SJCRH30 (cell line): ENCODE measurements at regions not wholly inside any gene's neighbourhood (a gene's known extent, or its start where the extent isn't known, plus 50 kb on each side); places are given as distances from the start of the nearest gene placed in this dataset.
"Not testable (repeated sequence)": the region's sequence is repeated elsewhere in the genome, so short reads cannot be mapped to it uniquely, and the experiment has no call there.

Source experiments
- DNase-seq, 2 experiments: peaks; one replicate each; pipeline ENCODE4 v3.0.0-alpha.2; 2015 to 2020
- H3K27ac ChIP-seq: fragments of 250-450 bp; sonication (Bioruptor Pico); 2 replicates; pipeline ENCODE4 v1.5.1; 2020; ENCODE audit warnings: mild to moderate bottlenecking, moderate library complexity
- H3K27me3 ChIP-seq: fragments of 250-450 bp; sonication (Bioruptor Pico); 2 replicates; pipeline ENCODE4 v1.5.1; 2020; ENCODE audit warnings: mild to moderate bottlenecking, moderate library complexity
- H3K36me3 ChIP-seq: fragments of 250-450 bp; sonication (Bioruptor Pico); 2 replicates; pipeline ENCODE4 v1.5.1; 2020; ENCODE audit warnings: mild to moderate bottlenecking, moderate library complexity
- H3K4me1 ChIP-seq: fragments of 250-450 bp; sonication (Bioruptor Pico); 2 replicates; pipeline ENCODE4 v1.5.1; 2020; ENCODE audit warnings: mild to moderate bottlenecking, moderate library complexity
- H3K4me3 ChIP-seq: fragments of 250-450 bp; sonication (Bioruptor Pico); 2 replicates; pipeline ENCODE4 v1.5.1; 2020; ENCODE audit warnings: mild to moderate bottlenecking, moderate library complexity
- H3K9me3 ChIP-seq: fragments of 250-450 bp; sonication (Bioruptor Pico); replicated peaks from 2 replicates; pipeline ENCODE4 v1.5.1; 2020; ENCODE audit warnings: mild to moderate bottlenecking, moderate library complexity

DNA sequence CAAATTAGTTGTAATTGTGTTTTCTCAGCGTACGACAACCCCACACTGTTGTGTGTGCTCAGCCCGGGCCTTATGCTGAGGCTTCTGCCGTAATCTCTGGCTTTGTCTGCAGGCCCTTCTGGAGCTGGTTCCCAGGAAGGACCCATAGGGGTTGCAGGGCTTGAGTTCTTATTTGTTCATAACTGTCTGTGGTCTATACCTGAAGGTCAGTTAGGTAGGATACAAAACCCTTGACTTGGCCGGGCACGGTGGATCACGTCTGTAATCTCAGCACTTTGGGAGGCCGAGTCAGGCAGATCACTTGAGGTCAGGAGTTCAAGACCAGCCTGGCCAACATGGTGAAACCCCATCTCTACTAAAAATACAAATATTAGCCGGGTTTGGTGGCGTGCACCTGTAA lies 1010.2 kb downstream of the BRD1 start:
- not testable (repeated sequence) for H3K36me3 ChIP-seq, H3K4me1 ChIP-seq, DNase-seq, H3K27me3 ChIP-seq, H3K9me3 ChIP-seq, H3K27ac ChIP-seq, H3K4me3 ChIP-seq

DNA sequence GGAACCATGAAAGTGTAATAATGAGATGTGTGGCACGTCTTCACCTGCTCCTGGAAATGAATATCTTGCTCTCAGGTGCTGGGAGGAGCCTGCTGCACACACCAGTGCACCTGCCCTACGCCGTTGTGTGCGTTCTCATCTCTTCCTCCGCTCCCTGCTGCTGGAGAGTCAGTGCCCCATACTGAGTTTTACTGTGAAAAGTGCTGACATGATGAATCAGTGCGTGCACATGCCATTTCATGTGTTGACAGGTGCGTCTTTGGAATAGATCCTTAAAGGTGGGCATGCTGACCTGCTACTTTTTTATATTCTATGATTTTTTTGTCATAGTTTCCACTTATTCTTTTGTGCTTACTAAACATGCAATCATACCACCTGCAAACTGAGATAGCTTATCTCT lies 1015.8 kb downstream of the BRD1 start:
- Histone ChIP-seq H3K4me3 (no peak overlapping the region), H3K27ac (no peak overlapping the region), H3K27me3 (peaks cover 12% of the 10 kb centered on the region; the same call in 1 of the 2 replicates), H3K9me3 (no peaks in the 10 kb centered on the region), H3K4me1 (no peaks in the 10 kb centered on the region), H3K36me3 (no peaks in the 10 kb centered on the region)
- DNase-seq, result no peak

DNA sequence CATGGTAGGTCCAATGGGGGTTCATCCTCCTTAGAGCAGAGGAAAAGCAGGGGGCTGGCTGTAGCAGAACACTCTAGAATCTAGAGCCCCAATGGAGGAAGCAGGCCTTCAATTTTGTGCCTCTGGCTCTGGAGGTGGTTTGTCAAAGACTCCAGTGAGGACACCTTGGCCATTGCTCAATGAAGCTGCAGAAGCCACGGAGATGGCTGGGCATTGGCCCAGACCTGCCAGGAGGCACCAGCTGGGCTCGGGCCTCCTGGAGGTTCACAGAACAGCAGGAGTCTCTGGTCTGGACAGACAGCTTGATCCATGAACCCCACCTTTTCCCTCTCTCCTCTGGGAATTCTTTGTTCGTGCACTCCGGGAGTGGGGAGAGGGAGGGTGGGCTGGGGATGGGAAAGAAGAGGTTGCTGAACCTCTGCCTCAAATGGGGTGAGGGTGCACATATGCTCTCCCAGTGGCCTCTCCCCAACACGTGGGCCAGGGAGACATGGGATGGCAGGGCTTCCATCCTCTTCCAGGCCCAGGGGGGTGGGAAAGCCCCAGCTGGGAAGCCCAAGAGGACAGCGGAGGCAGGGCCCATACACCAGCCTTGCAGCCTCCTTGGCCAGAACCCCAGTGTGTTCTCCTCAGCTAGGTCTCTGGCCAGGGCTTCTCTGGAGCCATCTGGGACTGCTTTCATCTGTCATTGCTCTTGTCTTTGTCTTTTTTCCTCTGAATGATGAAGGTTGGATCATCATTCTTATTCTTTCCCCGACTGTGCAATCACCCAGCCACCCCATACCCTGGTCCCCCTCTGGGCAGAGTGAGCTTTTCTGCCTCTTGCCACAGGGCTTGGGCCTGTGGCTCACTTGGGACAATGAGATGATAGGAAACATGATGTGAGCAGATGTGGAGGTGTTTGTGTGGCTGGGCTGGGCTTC lies 1019.4 kb downstream of the BRD1 start:
- no peak for DNase-seq
- Histone ChIP-seq H3K27ac (no peak overlapping the region), H3K9me3 (no peaks in the 10 kb centered on the region), H3K4me1 (no peaks in the 10 kb centered on the region), H3K27me3 (peaks cover 42% of the 10 kb centered on the region), H3K4me3 (no peak overlapping the region), H3K36me3 (no peaks in the 10 kb centered on the region)

DNA sequence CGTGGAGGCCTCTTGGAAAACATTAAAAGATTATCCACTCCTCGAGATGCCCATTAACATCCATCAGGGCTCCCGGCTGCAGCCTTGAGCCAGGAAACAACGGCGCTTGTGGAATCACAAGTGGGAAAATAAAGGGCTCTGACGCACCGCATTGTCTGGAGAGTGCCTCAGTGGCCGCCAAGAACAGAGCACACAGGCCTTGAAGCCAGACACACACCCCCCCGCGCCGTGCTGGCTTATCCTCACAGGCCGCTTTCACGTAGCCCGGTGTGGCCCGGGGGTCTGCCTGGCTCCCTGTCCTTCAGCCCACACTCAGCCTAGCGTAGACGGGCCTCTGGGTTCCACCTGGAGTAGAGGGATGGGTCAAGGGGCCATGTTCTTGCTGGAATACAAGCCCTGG lies 1020.5 kb downstream of the BRD1 start:
- peaks cover 45% of the 10 kb centered on the region for H3K27me3 ChIP-seq
- no peaks in the 10 kb centered on the region for H3K4me1 ChIP-seq
- DNase-seq, result no peak
- H3K36me3 ChIP-seq, result no peaks in the 10 kb centered on the region
- no peak overlapping the region for H3K4me3 ChIP-seq
- H3K9me3 ChIP-seq, result no peaks in the 10 kb centered on the region
- H3K27ac ChIP-seq, result no peak overlapping the region

GRCh38 chr22:48806227-48806781 lies 1021.4 kb downstream of the BRD1 start:
- no peak overlapping the region for H3K27ac ChIP-seq
- H3K4me3 ChIP-seq, result no peak overlapping the region
- peaks cover 45% of the 10 kb centered on the region for H3K27me3 ChIP-seq
- H3K4me1 ChIP-seq, result no peaks in the 10 kb centered on the region
- H3K9me3 ChIP-seq, result no peaks in the 10 kb centered on the region
- no peak for DNase-seq
- H3K36me3 ChIP-seq, result no peaks in the 10 kb centered on the region

GRCh38 chr22:48805516-48805915 lies 1022.2 kb downstream of the BRD1 start:
- Histone ChIP-seq H3K4me3 (no peak overlapping the region), H3K36me3 (no peaks in the 10 kb centered on the region), H3K4me1 (no peaks in the 10 kb centered on the region), H3K27ac (no peak overlapping the region), H3K9me3 (no peaks in the 10 kb centered on the region), H3K27me3 (peaks cover 48% of the 10 kb centered on the region)
- no peak for DNase-seq

GRCh38 chr22:48804811-48805301 lies 1022.8 kb downstream of the BRD1 start:
- Histone ChIP-seq H3K27me3 (peaks cover 47% of the 10 kb centered on the region), H3K4me3 (no peak overlapping the region), H3K27ac (no peak overlapping the region), H3K9me3 (no peaks in the 10 kb centered on the region), H3K36me3 (no peaks in the 10 kb centered on the region), H3K4me1 (no peaks in the 10 kb centered on the region)
- DNase-seq, result no peak

DNA sequence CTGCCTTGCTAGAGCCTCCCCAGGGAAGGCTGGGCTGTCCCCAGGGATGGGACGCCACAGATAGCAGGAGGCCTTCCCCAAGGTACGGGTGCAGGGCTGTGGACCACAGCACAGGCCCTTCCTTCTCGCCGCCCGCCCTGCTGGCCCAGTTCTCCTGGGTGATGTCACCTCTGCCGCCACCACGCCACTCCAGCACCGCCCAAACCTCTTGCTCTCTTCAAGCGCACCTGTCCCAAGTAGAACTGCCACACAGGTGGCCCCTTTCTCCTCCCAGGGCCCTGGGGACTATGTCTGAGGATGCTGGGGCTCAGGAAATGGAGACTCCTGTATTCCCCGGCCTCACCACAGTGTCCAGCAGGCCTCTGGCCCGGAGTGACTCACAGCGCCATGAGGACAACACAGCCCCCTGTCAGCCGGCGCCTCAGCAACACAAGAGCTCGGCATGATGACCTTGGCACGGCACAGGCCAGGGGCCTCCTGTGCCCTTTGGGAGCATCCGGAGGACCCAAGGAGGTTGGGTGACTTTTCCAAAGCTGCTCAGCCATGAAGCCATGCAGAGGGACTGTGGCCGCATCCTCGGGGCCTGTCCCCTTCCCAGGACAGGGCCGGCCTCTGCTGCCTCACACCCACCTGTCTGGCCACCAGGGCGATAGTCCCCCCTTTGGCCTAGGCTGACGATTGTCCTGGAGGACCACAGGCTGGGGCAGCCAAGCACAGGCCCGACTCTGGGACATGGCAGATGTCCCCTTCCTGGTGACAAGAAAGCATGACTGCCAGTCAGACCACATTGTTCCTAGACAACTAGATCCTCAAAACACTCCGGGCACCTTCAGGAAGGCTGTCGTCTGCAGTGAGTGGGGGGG lies 1023.5 kb downstream of the BRD1 start:
- Histone ChIP-seq H3K27ac (no peak overlapping the region), H3K4me3 (no peak overlapping the region), H3K4me1 (no peaks in the 10 kb centered on the region), H3K9me3 (no peaks in the 10 kb centered on the region), H3K27me3 (peaks cover 52% of the 10 kb centered on the region), H3K36me3 (no peaks in the 10 kb centered on the region)
- DNase-seq, result no peak

DNA sequence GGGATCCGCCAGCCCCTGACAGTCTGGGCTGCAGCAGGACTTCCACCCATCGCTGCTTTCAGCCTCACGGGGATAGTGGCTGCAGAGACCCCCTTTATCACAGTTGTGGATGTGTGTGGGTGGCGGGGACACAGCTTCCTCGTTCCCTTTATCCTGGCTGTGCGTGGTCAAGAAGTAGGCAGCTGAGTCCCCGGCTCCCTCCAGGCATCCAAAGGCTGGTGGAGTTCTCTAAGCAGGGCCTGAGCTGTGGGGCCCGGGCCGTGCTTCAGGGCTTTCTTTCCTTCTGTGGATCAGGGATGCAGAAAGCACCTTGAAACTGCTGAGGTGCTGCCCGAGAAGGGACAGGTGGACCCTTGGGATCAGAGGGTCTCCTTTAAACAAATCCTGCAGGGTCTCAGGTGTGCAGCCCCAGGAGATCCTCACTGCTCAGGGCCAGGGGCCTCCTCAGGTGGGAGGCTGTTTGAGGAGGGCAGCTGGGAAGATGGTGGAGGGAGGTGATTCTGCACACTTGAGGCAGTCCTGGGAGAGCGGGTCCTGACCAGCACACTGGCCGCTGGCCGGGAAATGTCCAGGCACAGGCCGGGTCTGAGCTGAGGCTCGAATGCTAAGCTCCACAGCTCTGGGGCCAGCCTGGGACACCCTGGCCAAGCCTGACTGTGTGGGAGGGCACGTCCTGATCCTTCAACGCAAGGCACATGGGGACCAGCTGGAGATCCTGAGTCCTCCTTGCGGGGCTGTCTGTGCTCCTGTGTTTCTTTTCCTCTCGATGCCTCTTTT lies 1024.3 kb downstream of the BRD1 start:
- Histone ChIP-seq H3K36me3 (no peaks in the 10 kb centered on the region), H3K4me3 (no peak overlapping the region), H3K4me1 (no peaks in the 10 kb centered on the region), H3K9me3 (no peaks in the 10 kb centered on the region), H3K27ac (no peak overlapping the region), H3K27me3 (peaks cover 58% of the 10 kb centered on the region)
- no peak for DNase-seq

DNA sequence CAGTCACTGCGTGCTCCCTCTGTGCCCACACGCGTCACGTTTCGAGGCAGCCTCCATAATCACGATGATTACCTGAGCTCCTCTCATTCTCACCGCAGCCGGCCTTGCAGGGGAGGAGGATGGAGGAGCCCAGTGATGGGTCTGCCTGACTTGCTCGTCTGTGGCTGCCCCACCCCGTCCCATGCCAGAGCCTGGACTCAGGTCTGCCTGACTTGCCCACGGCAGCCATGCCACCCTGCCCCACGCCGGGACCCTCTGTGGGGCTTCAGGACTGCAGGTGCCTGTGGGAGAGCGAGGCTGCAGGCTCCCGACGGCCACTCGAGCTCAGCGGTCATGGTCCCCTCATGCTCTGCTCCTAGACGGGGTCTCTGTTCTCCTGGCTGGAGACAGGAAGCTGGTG lies 1025.1 kb downstream of the BRD1 start:
- DNase-seq, result no peak
- H3K9me3 ChIP-seq, result no peaks in the 10 kb centered on the region

GRCh38 chr22:48800886-48801607 lies 1026.6 kb downstream of the BRD1 start:
- H3K36me3 ChIP-seq, result no peaks in the 10 kb centered on the region
- no peaks in the 10 kb centered on the region for H3K9me3 ChIP-seq
- H3K27me3 ChIP-seq, result peaks cover 52% of the 10 kb centered on the region
- no peak for DNase-seq
- no peak overlapping the region for H3K27ac ChIP-seq
- no peaks in the 10 kb centered on the region for H3K4me1 ChIP-seq
- no peak overlapping the region for H3K4me3 ChIP-seq

More for the DNA sequence above, 1025.1 kb downstream of the BRD1 start:
- no peaks in the 10 kb centered on the region for H3K4me1 ChIP-seq
- H3K4me3 ChIP-seq, result no peak overlapping the region
- no peaks in the 10 kb centered on the region for H3K36me3 ChIP-seq
- no peak overlapping the region for H3K27ac ChIP-seq
- peaks cover 64% of the 10 kb centered on the region for H3K27me3 ChIP-seq

GRCh38 chr22:48800036-48800885 lies 1027.4 kb downstream of the BRD1 start:
- Histone ChIP-seq H3K4me3 (no peak overlapping the region), H3K27me3 (peaks cover 44% of the 10 kb centered on the region), H3K9me3 (no peaks in the 10 kb centered on the region), H3K36me3 (no peaks in the 10 kb centered on the region), H3K27ac (no peak overlapping the region), H3K4me1 (no peaks in the 10 kb centered on the region)
- no peak for DNase-seq
